ENCODE measurements at regions not wholly inside any gene's neighbourhood (a gene's known extent, or its start where the extent isn't known, plus 50 kb on each side); places are given as distances from the start of the nearest gene placed in this dataset.
A peak's percentile ranks its signal among the peaks of the same experiment; 100 is the strongest.

GRCh38 chr10:128623776-128624175, 497.6 kb upstream of the MKI67 start:
- Histone ChIP-seq H3K27ac (replicated peaks; ENCODE audit: low read length) (no peak overlapping the region), H3K27me3 (ENCODE audit: control insufficient read depth in 3 of 3, insufficient read depth in 3 of 3, low read depth in 1 of 3, low read length in 3 of 3) (peaks cover 0 to 3% (median 0%) of the 10 kb centered on the region in 3 experiments), H2AFZ (ENCODE audit: low read length) (no peak overlapping the region), H2BK12ac (ENCODE audit: low read length) (no peak overlapping the region), H3K4me1 (ENCODE audit: control insufficient read depth in 2 of 2, insufficient read depth in 1 of 2, low read depth in 1 of 2, low read length in 2 of 2) (peaks cover 0 to 12% of the 10 kb centered on the region in 2 donors), H3K36me3 (replicated peaks in 1 of 2; ENCODE audit: control insufficient read depth in 2 of 2, insufficient read depth in 2 of 2, low read length in 2 of 2) (no peaks in the 10 kb centered on the region), H3K9ac (ENCODE audit: low read depth, low read length, poor library complexity) (no peak overlapping the region), H3K4ac (ENCODE audit: low read length) (no peak overlapping the region), H3K9me3 (replicated peaks in 1 of 2; ENCODE audit: control insufficient read depth in 2 of 2, insufficient read depth in 1 of 2, low read depth in 1 of 2, low read length in 2 of 2) (no peaks in the 10 kb centered on the region), H2BK120ac (ENCODE audit: low read depth, low read length) (no peak overlapping the region), H3K23ac (ENCODE audit: low read depth, low read length, poor library complexity) (no peak overlapping the region), H2BK15ac (ENCODE audit: low read length) (no peak overlapping the region), H3K14ac (ENCODE audit: low read length) (no peak overlapping the region), H3K4me2 (ENCODE audit: insufficient read depth, low read length, poor library complexity, severe bottlenecking) (no peak overlapping the region), H2BK5ac (ENCODE audit: low read length) (no peak overlapping the region), H3K4me3 (ENCODE audit: low read length in 2 of 2) (no peak overlapping the region), H3K18ac (ENCODE audit: low read length) (no peak overlapping the region), H3K79me1 (ENCODE audit: low read depth, low read length) (no peaks in the 10 kb centered on the region), H4K8ac (ENCODE audit: low read depth, low read length) (no peak overlapping the region), H2AK5ac (ENCODE audit: low read depth, low read length) (no peak overlapping the region), H4K91ac (ENCODE audit: low read depth, low read length, poor library complexity) (no peak overlapping the region)
- WGBS, 2 donors (ENCODE audit: extremely low coverage in 2 of 2, insufficient read length in 2 of 2, insufficient replicate concordance in 1 of 2): no CpG with 5 or more reads among the region's 15 CpGs
- DNase-seq (ENCODE audit: low spot score): no peak

- no peak overlapping the region for H3K4me3 ChIP-seq (ENCODE audit: low read length in 2 of 2)
Measured at GRCh38 chr10:128624656-128625530, 498.7 kb upstream of the MKI67 start.

DNA sequence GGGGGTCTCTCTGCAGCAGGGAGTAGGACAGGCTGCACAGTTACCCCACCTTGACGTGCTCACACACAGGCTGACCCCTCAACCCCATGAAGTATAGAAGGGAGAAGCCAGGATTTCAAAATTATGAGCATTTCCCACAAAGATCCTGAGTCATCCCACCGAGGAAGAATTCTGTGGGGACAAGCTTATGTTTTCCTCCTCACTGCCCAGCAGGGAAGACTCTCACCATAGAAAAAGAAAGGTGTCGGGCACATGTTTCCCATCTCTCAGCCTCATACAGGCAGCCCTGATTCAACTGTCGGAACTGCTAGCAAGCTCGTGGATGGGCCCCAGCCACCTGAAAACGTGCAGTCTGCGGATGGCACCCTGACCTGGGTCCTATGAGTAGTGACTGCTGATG, 499.7 kb upstream of the MKI67 start:
- Histone ChIP-seq H3K4me2 (ENCODE audit: insufficient read depth, low read length, poor library complexity, severe bottlenecking) (no peak overlapping the region), H3K27ac (replicated peaks; ENCODE audit: low read length) (no peak overlapping the region), H3K9ac (ENCODE audit: low read depth, low read length, poor library complexity) (no peak overlapping the region), H2BK12ac (ENCODE audit: low read length) (no peak overlapping the region), H2BK5ac (ENCODE audit: low read length) (no peak overlapping the region), H2BK120ac (ENCODE audit: low read depth, low read length) (no peak overlapping the region), H3K9me3 (replicated peaks in 1 of 2; ENCODE audit: control insufficient read depth in 2 of 2, insufficient read depth in 1 of 2, low read depth in 1 of 2, low read length in 2 of 2) (no peaks in the 10 kb centered on the region), H2BK15ac (ENCODE audit: low read length) (peak overlapping the region; percentile 16), H3K27me3 (ENCODE audit: control insufficient read depth in 3 of 3, insufficient read depth in 3 of 3, low read depth in 1 of 3, low read length in 3 of 3) (peaks cover 0 to 3% (median 0%) of the 10 kb centered on the region in 3 experiments), H3K4me1 (ENCODE audit: control insufficient read depth in 2 of 2, insufficient read depth in 1 of 2, low read depth in 1 of 2, low read length in 2 of 2) (peaks cover 0 to 12% of the 10 kb centered on the region in 2 donors), H3K79me1 (ENCODE audit: low read depth, low read length) (no peaks in the 10 kb centered on the region), H3K14ac (ENCODE audit: low read length) (no peak overlapping the region), H4K91ac (ENCODE audit: low read depth, low read length, poor library complexity) (no peak overlapping the region), H2AFZ (ENCODE audit: low read length) (no peak overlapping the region), H3K23ac (ENCODE audit: low read depth, low read length, poor library complexity) (no peak overlapping the region), H4K8ac (ENCODE audit: low read depth, low read length) (no peak overlapping the region), H2AK5ac (ENCODE audit: low read depth, low read length) (no peak overlapping the region), H3K36me3 (replicated peaks in 1 of 2; ENCODE audit: control insufficient read depth in 2 of 2, insufficient read depth in 2 of 2, low read length in 2 of 2) (no peaks in the 10 kb centered on the region), H3K4ac (ENCODE audit: low read length) (no peak overlapping the region), H3K4me3 (ENCODE audit: low read length in 2 of 2) (no peak overlapping the region), H3K18ac (ENCODE audit: low read length) (peak overlapping the region; percentile 46)
- no peak for DNase-seq (ENCODE audit: low spot score)
- no CpG with 5 or more reads among the region's 7 CpGs for WGBS, 2 donors (ENCODE audit: extremely low coverage in 2 of 2, insufficient read length in 2 of 2, insufficient replicate concordance in 1 of 2)

More at GRCh38 chr10:128624656-128625530, 498.7 kb upstream of the MKI67 start:
- Histone ChIP-seq H3K18ac (ENCODE audit: low read length) (peak overlapping the region; percentile 94), H3K27me3 (ENCODE audit: control insufficient read depth in 3 of 3, insufficient read depth in 3 of 3, low read depth in 1 of 3, low read length in 3 of 3) (peaks cover 0 to 3% (median 0%) of the 10 kb centered on the region in 3 experiments), H3K4me1 (ENCODE audit: control insufficient read depth in 2 of 2, insufficient read depth in 1 of 2, low read depth in 1 of 2, low read length in 2 of 2) (peaks cover 0 to 12% of the 10 kb centered on the region in 2 donors), H4K91ac (ENCODE audit: low read depth, low read length, poor library complexity) (peak overlapping the region; percentile 53), H3K79me1 (ENCODE audit: low read depth, low read length) (no peaks in the 10 kb centered on the region), H3K4ac (ENCODE audit: low read length) (peak overlapping the region; percentile 87), H2AK5ac (ENCODE audit: low read depth, low read length) (peak overlapping the region; percentile 86), H3K36me3 (replicated peaks in 1 of 2; ENCODE audit: control insufficient read depth in 2 of 2, insufficient read depth in 2 of 2, low read length in 2 of 2) (no peaks in the 10 kb centered on the region), H3K23ac (ENCODE audit: low read depth, low read length, poor library complexity) (peak overlapping the region; percentile 32), H3K14ac (ENCODE audit: low read length) (peak overlapping the region; percentile 57), H2BK12ac (ENCODE audit: low read length) (no peak overlapping the region), H3K27ac (replicated peaks; ENCODE audit: low read length) (no peak overlapping the region), H3K9ac (ENCODE audit: low read depth, low read length, poor library complexity) (no peak overlapping the region), H2BK5ac (ENCODE audit: low read length) (no peak overlapping the region), H4K8ac (ENCODE audit: low read depth, low read length) (no peak overlapping the region), H3K4me2 (ENCODE audit: insufficient read depth, low read length, poor library complexity, severe bottlenecking) (no peak overlapping the region), H3K9me3 (replicated peaks in 1 of 2; ENCODE audit: control insufficient read depth in 2 of 2, insufficient read depth in 1 of 2, low read depth in 1 of 2, low read length in 2 of 2) (no peaks in the 10 kb centered on the region), H2BK15ac (ENCODE audit: low read length) (peak overlapping the region; percentile 69), H2BK120ac (ENCODE audit: low read depth, low read length) (no peak overlapping the region), H2AFZ (ENCODE audit: low read length) (no peak overlapping the region)
- DNase-seq (ENCODE audit: low spot score): no peak
- no CpG with 5 or more reads among the region's 18 CpGs for WGBS, 2 donors (ENCODE audit: extremely low coverage in 2 of 2, insufficient read length in 2 of 2, insufficient replicate concordance in 1 of 2)

DNA sequence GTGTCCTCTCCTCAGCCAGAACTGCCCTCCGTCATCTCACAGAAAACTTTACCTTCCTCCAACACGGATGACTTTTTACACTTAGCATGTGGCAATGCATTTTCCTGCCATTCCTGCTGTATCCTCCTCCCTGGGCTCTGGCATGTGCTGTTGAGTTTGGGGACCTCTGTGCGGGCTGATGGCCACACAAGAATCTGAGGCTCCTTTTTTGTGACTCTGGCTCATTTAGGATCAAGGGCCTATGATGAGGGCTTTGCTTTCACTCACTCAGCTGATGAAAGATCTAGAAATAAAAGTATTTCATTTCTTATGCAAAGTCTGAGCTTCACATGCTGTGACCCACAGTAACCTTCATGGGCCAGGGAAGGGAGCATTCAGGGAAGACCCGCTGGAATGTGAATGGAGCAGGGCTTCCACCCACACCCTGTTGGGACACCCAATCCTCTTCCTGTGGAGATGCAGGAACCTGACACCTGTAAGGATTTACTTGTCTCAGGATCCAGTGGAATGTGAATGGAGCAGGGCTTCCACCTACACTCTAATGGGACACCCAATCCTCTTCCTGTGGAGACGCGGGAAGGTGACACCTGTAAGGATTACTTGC, 500.3 kb upstream of the MKI67 start:
- Histone ChIP-seq H3K27me3 (ENCODE audit: control insufficient read depth in 3 of 3, insufficient read depth in 3 of 3, low read depth in 1 of 3, low read length in 3 of 3) (peaks cover 0 to 3% (median 0%) of the 10 kb centered on the region in 3 experiments), H2AK5ac (ENCODE audit: low read depth, low read length) (no peak overlapping the region), H3K23ac (ENCODE audit: low read depth, low read length, poor library complexity) (no peak overlapping the region), H3K9ac (ENCODE audit: low read depth, low read length, poor library complexity) (no peak overlapping the region), H3K36me3 (replicated peaks in 1 of 2; ENCODE audit: control insufficient read depth in 2 of 2, insufficient read depth in 2 of 2, low read length in 2 of 2) (no peaks in the 10 kb centered on the region), H3K14ac (ENCODE audit: low read length) (no peak overlapping the region), H3K4me3 (ENCODE audit: low read length in 2 of 2) (no peak overlapping the region), H2BK120ac (ENCODE audit: low read depth, low read length) (no peak overlapping the region), H3K9me3 (replicated peaks in 1 of 2; ENCODE audit: control insufficient read depth in 2 of 2, insufficient read depth in 1 of 2, low read depth in 1 of 2, low read length in 2 of 2) (no peaks in the 10 kb centered on the region), H2BK12ac (ENCODE audit: low read length) (no peak overlapping the region), H3K79me1 (ENCODE audit: low read depth, low read length) (no peaks in the 10 kb centered on the region), H2AFZ (ENCODE audit: low read length) (no peak overlapping the region), H2BK5ac (ENCODE audit: low read length) (no peak overlapping the region), H3K4me1 (ENCODE audit: control insufficient read depth in 2 of 2, insufficient read depth in 1 of 2, low read depth in 1 of 2, low read length in 2 of 2) (peaks cover 0 to 12% of the 10 kb centered on the region in 2 donors), H2BK15ac (ENCODE audit: low read length) (peak overlapping the region; percentile 16), H3K4me2 (ENCODE audit: insufficient read depth, low read length, poor library complexity, severe bottlenecking) (no peak overlapping the region), H3K27ac (replicated peaks; ENCODE audit: low read length) (no peak overlapping the region), H4K91ac (ENCODE audit: low read depth, low read length, poor library complexity) (no peak overlapping the region), H4K8ac (ENCODE audit: low read depth, low read length) (no peak overlapping the region), H3K18ac (ENCODE audit: low read length) (peak overlapping the region; percentile 46), H3K4ac (ENCODE audit: low read length) (no peak overlapping the region)
- DNase-seq (ENCODE audit: low spot score): no peak
- no CpG with 5 or more reads among the region's 6 CpGs for WGBS, 2 donors (ENCODE audit: extremely low coverage in 2 of 2, insufficient read length in 2 of 2, insufficient replicate concordance in 1 of 2)

Measured in neuronal stem cell (in vitro differentiated cells).